ENCODE measurements at regions not wholly inside any gene's neighbourhood (a gene's known extent, or its start where the extent isn't known, plus 50 kb on each side); places are given as distances from the start of the nearest gene placed in this dataset.

DNA sequence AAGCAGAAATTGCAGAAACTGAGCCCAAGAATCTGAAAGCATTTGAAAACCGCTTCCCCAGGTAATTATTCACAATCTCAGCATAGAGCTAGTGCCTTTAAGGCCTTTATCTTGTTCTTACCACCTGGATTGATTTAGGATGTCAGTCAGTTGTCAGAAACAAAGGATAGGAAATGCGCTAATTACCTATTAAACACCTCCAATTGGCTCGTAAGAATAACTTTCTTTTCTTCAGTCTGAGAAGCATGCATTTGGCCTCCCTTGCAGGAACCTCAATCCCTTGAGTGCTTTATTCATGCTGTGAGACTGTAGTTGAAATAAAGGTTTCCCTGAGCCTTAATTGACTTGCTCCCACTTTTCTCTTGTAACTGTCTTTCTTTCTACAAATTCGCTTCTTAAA is 400.3 kb upstream of the LRATD1 start:
- no peak for DNase-seq

DNA sequence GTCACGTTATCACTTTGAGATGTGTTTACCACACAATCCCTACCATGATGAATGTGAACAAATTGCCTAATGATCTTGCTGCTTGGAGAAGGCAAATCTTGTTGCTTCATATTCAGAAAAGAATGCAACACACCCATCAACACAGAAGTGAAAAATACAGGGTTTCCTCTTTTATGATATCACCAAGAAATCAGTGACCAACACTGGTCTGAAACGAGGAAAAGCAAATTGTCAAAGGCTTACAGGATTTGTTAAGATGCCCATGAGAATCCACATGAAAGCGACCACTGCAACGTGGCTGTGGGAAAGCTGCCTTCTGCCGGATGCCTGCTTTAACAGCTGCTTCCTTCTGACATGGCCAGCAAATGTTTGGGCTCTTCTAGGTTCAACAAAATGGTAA is 397.6 kb upstream of the LRATD1 start:
- DNase-seq = peak; percentile 21

DNA sequence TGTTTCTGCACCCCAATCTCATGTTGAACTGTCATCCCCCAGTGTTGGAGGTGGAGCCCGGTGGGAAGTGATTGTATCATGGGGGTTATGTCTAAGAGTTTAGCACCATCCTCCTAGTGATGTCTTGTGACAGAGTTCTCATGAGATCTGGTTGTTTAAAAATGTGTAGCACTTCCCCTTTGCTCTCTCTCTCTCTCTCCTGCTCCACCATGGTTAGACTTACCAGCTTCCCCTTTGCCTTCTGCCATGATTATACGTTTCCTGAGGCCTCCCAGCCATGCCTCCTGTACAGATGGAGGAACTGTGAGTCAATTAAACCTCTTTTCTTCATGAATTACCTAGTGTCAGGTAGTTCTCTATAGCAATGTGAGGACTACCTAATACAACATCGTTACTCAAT is 396.9 kb upstream of the LRATD1 start:
- no peak for DNase-seq

DNA sequence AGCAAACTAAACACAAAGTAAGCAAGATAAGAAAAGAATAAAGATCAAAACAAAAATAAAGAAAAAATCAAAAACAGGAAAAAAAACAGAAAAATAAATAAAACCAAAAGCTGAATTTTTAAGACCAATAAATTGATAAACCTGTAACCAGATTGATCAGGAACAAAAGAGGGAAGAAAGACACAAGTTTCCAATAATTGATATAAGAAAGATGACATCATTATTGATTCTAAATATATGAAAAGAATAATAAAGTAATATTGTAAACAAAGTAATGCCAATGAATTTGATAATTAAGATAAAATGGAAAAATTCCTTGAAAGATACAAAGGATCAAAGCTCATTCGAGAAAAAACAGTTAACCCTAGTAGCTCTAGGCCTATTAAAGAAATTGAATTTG is 394.6 kb upstream of the LRATD1 start:
- no peak for DNase-seq

DNA sequence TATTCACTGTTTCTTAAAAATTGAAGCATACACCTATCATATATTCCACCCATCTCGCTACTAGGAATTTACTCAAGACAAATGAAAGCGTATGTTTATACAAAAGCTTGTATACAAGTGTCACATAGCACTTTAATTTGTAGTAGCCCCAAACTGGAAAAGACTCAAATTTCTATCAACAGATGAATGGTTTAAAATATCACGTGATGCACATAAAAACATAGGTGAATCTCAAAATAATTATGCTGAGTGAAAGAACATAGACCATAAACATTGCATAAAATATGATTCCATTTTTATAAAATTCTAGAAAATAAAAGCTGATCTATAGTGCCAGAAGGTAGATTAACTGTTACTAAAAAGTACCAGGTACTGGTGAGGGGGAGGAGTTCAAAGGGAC is 392.9 kb upstream of the LRATD1 start:
- DNase-seq = no peak

DNA sequence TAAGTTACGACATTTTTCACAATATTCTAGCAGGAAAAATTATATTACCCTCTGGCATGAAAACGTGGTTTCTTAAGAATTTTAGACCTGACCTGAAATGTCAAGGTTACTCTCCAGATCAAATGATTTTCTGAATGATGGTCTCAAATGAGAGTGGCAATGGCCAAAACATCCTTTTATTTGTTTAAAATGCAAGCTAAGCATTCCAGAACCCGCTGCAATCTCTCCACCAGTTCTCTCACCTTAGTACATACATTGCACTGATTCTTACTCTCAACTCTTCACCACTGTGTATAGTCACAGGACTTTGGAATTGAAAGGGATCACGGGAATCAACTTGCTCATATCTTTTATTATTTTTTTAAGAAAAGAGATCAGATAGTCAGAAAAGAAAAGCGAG is 391.6 kb upstream of the LRATD1 start:
- DNase-seq = no peak

DNA sequence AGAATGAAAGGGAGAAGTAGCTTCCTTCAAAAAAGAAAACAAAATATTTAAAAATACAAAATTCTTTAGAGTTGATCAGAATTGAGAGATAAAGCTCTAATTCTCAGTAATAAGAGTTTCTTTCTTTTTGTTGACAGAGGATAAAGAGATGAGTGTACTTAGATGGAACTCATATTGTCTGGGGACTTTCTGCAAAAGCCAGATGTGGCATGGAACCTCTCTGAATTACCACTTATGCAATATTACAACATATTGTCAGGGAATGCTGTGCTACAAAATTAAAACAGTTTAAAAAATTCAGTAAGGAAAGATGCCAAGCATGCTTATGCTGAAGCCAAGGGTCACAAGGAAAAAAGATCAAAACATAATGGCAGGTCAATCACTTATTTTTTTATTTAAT is 386.6 kb upstream of the LRATD1 start:
- no peak for DNase-seq

DNA sequence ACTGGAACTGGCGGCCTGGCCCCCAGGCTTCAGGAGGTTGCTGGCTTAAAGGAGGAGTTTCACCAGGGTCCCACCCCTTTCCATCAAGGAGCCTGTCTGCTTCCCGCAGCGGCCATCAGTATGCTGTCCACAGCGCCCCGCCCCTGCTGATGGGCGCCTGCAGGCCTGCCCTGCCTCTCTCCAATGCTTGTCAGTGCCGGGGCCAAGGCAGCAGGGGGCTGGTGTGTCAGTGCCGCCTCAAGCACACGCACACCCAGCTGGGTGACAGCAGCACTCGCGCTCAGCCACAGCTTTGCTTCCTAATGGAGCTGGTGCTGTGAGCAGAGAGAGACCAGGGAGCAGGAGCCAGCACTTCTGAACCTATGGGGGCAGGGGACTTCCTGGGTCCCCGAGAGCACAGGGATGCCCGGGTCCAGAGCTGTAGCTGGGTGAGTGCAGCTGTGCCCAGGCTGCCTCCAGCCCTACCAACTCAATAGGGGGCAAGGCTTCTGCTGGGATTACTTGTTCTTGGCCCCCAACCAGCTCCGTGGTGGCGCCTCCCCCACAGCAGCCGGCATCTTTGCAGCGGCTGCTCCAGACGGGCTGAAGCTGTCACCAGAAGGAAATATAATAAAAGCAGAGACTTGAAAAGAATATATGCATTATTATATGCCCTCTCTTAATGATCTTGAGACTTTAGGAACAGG is 377.2 kb upstream of the LRATD1 start:
- DNase-seq = no peak

DNA sequence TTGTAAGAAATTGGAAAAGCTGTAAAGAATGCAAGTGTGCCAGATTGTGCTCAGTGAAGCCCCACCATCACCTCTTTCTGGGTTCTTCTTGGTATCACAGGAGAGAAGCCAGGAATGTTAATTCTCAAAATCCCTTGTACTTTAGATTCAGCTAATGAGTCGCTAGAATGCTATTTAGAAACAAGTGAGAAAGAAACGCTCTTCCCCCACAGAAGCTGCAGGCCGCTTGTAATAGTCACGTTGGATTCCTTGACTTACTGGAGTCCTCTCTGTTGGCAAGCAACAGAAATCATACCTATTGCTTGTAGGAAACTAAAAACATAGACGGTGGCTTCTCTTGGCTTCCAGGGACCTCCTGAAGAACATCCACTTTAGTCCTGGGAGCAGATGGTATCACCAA is 375.6 kb upstream of the LRATD1 start:
- DNase-seq = peak; percentile 68

DNA sequence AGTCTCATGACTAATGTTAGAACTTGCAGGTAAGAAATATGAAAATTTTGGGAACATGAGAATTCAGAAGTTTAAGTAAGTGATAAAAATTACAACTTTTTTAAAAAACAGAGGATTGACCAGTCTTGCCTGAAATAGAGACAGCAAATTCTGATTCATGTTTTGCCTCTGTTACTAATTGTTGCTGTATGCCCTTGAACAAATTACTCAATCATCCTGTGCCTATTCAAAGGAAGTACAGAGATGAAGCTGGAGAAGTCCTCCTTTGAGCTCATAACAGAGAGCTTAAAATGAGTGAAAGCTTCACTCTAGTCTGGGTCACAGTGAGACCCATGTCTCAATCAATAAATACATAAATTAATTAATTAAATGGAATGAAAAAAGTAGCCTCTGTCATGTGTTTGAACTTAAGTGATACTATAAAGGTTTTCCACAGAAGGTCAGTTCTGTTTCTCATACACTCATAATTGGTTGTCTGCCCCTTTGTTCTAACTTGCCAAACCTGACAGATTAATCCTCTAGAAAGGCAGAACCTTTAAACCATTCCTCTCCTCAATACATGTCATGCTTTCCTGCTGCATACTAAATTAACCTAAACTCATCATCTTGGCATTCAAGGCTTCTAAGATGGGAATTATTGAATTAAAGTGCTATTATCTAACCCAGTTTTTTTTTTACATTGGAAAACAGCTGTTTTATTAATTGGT is 374.6 kb upstream of the LRATD1 start:
- DNase-seq = peak; percentile 65

DNA sequence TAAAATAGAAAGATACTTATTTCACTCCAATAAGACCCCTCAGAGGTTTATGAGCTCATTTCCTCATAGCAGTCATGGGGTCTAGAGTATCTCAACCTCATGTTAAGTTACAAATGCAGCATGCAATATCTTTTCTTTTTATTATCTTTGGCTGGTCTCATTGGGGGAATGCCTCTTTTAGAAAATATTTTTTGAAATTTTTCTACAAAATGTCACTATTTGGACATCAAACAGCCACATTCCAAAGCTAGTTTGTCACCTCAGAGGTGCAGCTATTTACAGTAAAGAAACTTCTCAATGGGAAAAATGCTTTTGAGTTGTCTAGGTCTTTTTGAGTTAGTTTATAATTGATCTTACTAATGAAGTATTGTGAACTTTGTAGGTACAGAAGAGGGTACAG is 370.7 kb upstream of the LRATD1 start:
- no peak for DNase-seq

DNA sequence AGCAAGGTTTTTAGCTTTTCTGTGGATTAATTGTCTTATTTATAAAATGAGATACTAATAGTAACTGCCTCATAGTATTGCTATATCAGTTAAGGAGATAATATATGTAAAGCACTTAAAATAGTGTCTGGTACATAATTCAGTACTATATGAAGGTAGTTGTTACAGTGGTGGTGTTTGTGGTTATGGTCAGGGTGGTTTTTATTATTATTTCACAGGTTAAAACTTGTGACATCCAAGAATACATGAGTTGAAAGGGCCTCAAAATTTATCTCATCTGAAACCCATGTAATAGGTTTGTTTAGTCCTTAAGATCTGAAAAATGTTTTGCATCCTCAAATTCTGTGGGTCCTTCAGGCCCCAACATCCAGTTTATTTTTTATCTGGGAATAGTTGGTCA is 369.5 kb upstream of the LRATD1 start:
- DNase-seq = no peak

DNA sequence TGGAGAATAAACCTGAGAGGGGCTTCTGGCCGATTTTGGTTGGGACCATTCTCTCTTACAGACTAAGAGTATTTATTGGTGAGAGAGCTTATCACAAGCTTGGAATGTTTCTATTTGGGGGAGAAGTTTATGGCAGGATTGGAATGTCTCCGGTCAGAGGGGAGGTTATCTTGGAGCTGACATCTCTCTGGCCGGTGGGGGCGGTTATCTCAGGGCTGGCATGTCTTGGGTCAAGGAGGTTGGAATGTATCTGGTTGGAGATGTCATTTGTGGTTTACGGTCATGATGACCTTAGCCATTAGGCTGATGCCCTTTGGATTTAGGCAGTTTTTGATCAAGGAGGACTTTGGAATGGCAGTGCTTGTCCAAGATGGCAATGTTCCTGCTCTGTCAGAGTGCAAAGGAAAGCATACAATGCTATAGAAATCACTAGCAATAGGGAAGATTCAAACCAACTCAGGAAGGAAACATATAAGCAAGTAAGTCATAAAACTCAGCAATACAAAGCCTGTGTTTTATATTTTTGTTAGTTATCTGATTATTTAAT is 362.4 kb upstream of the LRATD1 start:
- DNase-seq = no peak

DNA sequence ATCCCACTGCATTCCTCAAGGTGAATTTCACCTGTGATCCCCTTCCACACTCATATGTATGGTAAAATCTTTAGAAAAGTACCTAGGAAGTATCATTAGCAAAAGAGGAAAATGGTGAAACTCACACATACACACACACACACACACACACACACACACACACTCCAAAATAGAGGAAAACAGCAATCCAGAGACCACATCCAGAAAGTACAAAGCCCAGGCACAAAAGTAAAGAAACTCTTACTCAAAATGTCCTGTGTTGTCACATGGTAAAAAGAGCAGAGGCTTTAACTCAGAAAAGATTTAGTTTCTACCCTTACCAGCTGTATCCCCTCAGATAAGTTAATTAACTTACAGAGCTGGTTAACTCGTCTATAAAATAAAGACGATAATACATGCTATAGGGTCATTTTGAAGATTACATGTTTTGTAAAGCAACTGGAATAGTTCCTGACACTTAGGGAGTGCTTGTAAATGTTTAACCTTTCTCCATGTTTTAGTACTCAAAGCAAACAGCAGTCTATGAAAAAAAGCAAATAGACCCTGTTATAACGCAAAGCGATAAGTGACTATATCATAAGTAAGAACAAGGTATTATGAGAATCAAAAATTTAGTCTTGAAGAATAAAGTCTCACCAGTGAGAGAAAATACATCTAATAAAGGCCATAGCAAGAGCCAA is 360.0 kb upstream of the LRATD1 start:
- no peak for DNase-seq

DNA sequence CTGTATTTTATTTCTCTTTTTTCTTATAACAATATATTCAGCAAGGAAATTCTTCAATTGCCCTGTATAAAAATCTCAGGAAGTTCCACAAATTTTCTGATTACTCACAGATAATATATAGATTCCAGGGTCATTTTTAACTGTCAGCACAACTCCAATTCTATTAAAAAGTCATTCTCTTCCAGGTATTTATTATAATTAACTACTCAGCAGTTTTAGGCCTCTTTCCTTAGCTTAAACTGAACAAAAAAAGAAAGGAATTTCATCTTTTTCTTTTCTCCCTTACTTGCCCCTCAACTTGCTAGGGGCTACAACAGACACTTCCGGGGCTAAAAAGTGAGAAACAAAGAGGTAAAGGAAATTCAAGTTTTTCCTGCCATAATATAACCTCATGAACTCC is 358.9 kb upstream of the LRATD1 start:
- no peak for DNase-seq

DNA sequence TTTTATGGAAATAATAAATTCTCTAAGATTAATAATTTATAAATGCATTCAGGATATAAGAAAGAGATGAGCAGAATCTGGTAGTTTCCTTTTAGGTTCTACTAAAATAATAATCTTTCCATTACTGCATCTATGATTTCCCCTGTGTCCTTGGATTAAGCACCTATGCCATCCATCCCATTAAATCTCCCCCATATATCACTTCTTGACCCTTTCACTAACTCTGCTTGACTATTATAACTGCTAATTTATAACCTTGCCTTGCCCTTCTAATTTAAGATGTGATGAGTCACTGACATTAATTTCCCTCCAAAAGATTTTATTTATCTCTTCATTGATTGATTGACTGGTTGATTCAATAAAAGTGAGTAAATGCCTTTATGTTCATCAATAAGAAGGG is 348.3 kb upstream of the LRATD1 start:
- DNase-seq = no peak

DNA sequence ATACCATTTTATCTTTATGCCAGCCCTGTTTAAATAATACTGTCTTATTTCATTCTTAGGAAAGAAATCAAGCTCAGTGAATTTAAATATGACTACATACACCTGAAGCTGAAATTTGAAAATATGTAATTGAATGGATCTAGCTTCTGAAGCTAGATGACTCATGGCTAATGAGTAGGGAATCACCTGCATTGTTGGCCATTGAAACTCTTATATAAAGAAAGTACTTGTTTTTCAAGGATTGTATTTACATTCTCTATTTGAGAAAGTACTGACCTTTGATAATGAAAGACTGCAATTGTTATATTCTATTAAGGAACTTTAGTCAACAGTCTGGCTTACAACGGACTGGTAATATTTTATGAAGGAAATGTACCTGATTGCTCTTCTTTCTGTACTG is 346.7 kb upstream of the LRATD1 start:
- DNase-seq = no peak

DNA sequence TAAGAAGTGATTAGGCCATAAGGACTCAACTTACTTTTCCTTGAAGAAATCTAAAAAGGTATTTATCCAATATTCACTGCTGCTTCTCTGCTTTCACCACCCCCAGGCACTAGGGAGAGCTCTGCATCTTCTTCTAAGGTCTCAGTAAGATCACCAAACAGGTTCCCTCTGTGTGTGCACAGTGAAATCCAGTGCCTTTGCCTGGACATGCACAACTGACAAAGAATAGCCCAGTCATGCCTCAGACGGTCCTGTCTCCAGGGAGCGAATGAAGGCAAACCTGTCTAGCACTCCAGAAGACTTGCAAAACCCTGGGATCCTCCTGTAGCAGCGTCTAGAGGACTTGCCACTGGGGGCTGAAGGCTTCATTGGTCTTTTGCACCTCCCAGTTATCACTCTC is 344.5 kb upstream of the LRATD1 start:
- no peak for DNase-seq

DNA sequence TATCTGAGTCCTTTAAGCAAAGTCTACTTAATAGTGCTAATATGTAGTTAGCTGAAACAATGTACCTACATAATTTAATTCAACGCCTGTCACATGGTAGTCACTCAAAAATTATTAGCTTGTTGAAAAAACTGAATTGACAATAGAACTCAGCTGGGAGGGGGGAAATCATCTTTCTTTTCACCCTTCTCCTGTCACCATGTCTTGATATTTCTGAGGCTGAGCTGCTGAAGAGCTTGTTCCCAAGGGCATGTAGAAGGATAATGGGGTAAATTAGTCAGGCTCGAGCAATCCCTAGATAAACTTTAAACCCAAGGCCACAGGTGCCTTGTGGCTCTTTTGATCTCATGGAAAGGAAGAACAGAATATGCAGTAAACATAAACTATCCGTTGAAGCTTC is 339.6 kb upstream of the LRATD1 start:
- no peak for DNase-seq

DNA sequence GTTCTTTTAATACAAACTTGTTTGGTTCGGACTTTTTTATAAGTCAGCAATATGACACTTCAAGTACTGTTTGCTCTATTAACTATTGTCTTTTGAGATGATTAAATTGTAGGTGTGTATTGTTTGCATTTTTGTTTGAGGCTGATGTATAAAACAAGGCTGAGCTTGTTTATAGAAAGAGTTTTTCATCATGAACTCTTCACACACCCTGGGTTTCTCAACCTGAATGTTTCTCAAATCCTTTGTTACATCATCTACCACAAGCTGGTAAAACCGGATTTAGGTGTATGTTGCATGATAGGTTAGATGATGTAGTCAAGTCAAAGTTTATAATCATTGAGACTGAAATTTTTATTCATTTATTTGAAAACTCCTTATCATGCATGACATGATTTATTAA is 335.2 kb upstream of the LRATD1 start:
- DNase-seq = no peak

DNA sequence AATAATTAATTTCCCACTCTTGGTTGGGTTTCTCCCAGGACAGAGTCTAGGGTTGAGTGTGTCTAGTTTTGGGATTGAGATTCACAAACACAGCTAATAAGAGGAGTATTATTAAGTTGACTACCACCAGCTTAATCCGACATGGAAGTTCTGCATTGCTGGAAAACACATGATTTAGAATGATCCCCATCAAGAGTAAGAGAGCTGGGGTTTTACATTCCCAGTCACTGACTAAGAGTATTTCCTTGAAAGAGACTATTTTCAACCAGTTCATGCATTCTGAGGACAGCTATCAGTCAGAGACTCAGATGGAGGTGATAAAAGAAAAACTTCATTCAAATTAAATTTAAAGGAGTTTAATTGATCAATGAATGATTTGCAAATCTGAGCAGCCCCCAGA is 334.6 kb upstream of the LRATD1 start:
- DNase-seq = no peak

DNA sequence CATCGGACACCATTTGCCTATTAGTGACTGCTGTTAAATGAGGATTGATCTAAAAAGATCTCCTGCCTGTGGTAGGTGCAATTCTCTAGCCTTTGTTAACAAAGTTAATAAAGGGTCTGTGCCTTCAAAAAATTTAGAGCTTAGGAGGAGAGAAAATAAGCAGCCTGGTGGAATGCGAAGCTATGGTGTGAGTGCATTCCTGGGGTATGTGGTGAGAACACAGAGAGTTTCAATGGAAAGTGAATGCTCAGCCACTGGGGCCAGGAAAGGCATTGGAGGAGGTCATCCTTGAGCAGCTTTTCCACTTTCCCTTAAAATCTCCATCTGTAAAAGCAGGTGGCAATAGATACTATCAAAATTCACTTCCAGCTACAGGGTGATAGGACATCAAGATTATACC is 331.2 kb upstream of the LRATD1 start:
- no peak for DNase-seq

DNA sequence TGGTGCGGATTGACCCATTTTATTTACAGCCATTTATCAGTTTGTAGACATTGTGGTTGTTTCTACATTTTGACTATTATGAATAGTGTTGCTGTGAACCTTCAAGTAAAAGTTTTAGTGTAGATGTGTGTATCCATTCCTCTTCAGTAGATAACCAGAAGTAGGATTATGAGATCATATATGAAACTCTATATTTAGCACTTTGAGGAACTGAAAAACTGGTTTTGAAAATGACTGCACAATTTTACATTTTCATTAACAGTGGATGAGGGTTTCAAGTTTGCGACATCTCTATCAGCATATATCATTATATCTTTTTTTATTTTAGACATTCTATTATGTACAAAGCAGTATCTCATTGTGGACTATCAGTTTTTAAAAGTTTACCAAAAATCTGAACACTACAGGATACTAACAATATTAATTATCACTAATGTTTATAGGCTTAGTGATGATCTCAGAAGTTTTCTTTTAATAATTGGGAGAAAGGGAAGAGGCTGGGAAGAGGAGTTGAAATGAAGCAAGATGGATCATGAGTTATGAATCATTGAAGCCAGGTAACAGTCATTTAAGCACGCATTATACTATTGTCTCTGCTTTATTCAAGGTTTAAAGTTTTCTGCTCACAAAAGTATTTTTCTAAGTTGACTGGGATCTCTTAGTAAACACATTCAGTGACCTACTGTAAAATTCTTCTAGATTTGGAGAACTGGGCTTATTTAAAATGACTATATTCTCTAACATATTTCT is 329.0 kb upstream of the LRATD1 start:
- DNase-seq = no peak

Measured in HCEC 1CT (cell line).